ENCODE measurements at regions not wholly inside any gene's neighbourhood (a gene's known extent, or its start where the extent isn't known, plus 50 kb on each side); places are given as distances from the start of the nearest gene placed in this dataset.
"Not testable (repeated sequence)": the region's sequence is repeated elsewhere in the genome, so short reads cannot be mapped to it uniquely, and the experiment has no call there.

GRCh38 chr14:71246539-71246938, 339.3 kb downstream of the PCNX1 start:
- no peaks in the 10 kb centered on the region for H3K4me1 ChIP-seq (ENCODE audit: control insufficient read depth in 1 of 2, insufficient read depth in 1 of 2, low read depth in 1 of 2, low read length in 1 of 2)
- H3K4me3 ChIP-seq (ENCODE audit: low read depth in 1 of 2, low read length in 1 of 2), result no peak overlapping the region
- H3K9me3 ChIP-seq, result no peaks in the 10 kb centered on the region
- H3K27ac ChIP-seq, result no peak overlapping the region
- TF ChIP-seq, protein P1, sequence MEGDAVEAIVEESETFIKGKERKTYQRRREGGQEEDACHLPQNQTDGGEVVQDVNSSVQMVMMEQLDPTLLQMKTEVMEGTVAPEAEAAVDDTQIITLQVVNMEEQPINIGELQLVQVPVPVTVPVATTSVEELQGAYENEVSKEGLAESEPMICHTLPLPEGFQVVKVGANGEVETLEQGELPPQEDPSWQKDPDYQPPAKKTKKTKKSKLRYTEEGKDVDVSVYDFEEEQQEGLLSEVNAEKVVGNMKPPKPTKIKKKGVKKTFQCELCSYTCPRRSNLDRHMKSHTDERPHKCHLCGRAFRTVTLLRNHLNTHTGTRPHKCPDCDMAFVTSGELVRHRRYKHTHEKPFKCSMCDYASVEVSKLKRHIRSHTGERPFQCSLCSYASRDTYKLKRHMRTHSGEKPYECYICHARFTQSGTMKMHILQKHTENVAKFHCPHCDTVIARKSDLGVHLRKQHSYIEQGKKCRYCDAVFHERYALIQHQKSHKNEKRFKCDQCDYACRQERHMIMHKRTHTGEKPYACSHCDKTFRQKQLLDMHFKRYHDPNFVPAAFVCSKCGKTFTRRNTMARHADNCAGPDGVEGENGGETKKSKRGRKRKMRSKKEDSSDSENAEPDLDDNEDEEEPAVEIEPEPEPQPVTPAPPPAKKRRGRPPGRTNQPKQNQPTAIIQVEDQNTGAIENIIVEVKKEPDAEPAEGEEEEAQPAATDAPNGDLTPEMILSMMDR (IDR thresholded peaks at IDR 0.05), result no peak
- H3K27me3 ChIP-seq, result no peaks in the 10 kb centered on the region
- H3K36me3 ChIP-seq, result no peaks in the 10 kb centered on the region

DNA sequence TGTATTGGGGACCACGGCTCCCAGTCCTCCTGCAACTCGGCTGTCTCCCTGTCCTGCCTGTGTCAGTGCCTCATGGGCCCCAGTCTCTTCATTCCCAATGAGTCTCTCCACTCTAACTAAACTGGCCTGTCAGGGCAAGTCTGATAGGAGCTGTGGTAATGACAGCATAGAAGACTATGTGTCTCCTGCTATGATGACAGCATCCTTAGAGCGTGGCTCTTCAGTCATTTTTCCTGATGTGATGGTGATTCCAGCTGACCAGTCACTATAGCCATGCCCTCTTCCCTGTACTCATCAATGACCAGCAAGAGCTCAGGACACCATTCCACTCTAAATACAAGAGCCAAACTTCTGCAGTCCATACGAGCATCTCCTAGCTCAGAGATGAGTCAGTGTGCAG, 339.8 kb downstream of the PCNX1 start:
- no peaks in the 10 kb centered on the region for H3K4me1 ChIP-seq (ENCODE audit: control insufficient read depth in 1 of 2, insufficient read depth in 1 of 2, low read depth in 1 of 2, low read length in 1 of 2)
- no peak overlapping the region for H3K27ac ChIP-seq
- TF ChIP-seq, protein P1 (IDR thresholded peaks at IDR 0.05), result no peak
- H3K4me3 ChIP-seq (ENCODE audit: low read depth in 1 of 2, low read length in 1 of 2), result no peak overlapping the region
- no peaks in the 10 kb centered on the region for H3K36me3 ChIP-seq
- H3K9me3 ChIP-seq, result no peaks in the 10 kb centered on the region
- H3K27me3 ChIP-seq, result no peaks in the 10 kb centered on the region

DNA sequence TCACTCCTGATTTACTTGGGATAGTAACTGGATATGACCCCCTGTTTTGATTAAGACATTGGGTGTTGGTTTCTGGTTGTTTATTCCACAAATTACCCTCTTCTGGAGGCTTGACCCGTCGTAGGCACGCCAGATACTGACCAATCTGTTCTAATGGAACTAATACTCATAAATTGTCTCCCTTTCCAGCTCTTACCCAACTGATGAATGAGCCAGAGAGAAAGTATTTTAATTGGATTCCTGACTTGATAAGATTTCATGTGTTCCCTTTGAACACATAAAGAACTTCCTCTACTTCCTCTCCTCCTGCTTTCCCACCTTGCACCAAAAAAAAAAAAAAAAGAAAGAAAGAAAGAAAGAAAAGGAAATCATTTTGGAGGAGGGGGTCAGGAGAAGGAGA, 340.9 kb downstream of the PCNX1 start:
- Histone ChIP-seq H3K4me3 (ENCODE audit: low read depth in 1 of 2, low read length in 1 of 2) (no peak overlapping the region), H3K9me3 (no peaks in the 10 kb centered on the region), H3K27ac (no peak overlapping the region)

DNA sequence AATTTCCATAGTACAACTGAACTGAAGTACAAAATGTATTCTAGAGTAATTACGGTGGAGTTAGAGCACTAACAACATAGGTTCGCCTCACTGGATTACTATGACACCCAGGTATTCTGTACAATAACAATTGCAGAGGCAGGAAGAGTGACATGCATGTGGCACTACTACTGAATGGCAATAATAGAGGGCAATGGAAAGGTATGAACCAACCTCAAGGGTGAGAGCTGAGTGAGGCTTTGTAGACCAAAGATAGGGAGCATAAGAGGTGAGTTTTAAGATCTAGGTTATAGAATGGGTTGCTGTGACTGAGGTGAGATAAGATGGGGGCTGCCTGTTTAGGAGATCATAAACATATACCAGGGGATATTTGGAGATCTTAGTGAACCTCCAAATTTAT, 343.1 kb downstream of the PCNX1 start:
- Histone ChIP-seq H3K27ac (no peak overlapping the region), H3K36me3 (no peaks in the 10 kb centered on the region), H3K27me3 (no peaks in the 10 kb centered on the region), H3K4me1 (ENCODE audit: control insufficient read depth in 1 of 2, insufficient read depth in 1 of 2, low read depth in 1 of 2, low read length in 1 of 2) (no peaks in the 10 kb centered on the region), H3K9me3 (no peaks in the 10 kb centered on the region), H3K4me3 (ENCODE audit: low read depth in 1 of 2, low read length in 1 of 2) (no peak overlapping the region)
- TF ChIP-seq, protein P1 (IDR thresholded peaks at IDR 0.05), result no peak

More for the DNA sequence above, 340.9 kb downstream of the PCNX1 start:
- TF ChIP-seq, protein P1 (IDR thresholded peaks at IDR 0.05), result no peak
- H3K36me3 ChIP-seq, result no peaks in the 10 kb centered on the region
- H3K4me1 ChIP-seq (ENCODE audit: control insufficient read depth in 1 of 2, insufficient read depth in 1 of 2, low read depth in 1 of 2, low read length in 1 of 2), result no peaks in the 10 kb centered on the region
- H3K27me3 ChIP-seq, result no peaks in the 10 kb centered on the region

GRCh38 chr14:71250791-71251190, 343.5 kb downstream of the PCNX1 start:
- TF ChIP-seq, protein P1 (IDR thresholded peaks at IDR 0.05), result no peak
- no peaks in the 10 kb centered on the region for H3K9me3 ChIP-seq

DNA sequence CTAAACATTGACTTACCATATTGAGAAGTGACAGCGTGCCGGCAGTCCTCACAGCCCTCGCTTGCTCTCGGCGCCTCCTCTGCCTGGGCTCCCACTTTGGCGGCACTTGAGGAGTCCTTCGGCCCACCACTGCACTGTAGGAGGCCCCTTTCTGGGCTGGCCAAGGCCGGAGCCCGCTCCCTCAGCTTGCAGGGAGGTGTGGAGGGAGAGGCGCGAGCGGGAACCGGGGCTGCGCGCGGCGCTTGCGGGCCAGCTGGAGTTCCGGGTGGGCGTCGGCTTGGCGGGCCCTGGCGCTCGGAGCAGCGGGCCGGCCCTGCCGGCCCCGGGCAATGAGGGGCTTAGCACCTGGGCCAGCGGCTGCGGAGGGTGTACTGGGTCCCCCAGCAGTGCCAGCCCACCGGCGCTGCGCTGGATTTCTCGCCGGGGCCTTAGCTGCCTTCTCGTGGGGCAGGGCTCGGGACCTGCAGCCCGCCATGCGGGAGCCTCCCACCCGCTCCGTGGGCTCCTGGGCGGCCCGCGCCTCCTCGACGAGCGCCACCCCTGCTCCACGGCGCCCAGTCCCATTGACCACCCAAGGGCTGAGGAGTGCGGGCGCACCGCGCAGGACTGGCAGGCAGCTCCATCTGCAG, 346.9 kb downstream of the PCNX1 start:
- H3K27me3 ChIP-seq; H3K9me3 ChIP-seq; H3K27ac ChIP-seq; H3K36me3 ChIP-seq; H3K4me1 ChIP-seq (ENCODE audit: control insufficient read depth in 1 of 2, insufficient read depth in 1 of 2, low read depth in 1 of 2, low read length in 1 of 2); H3K4me3 ChIP-seq (ENCODE audit: low read depth in 1 of 2, low read length in 1 of 2): not testable (repeated sequence)

More at GRCh38 chr14:71250791-71251190, 343.5 kb downstream of the PCNX1 start:
- Histone ChIP-seq H3K4me1 (ENCODE audit: control insufficient read depth in 1 of 2, insufficient read depth in 1 of 2, low read depth in 1 of 2, low read length in 1 of 2) (no peaks in the 10 kb centered on the region), H3K27me3 (no peaks in the 10 kb centered on the region), H3K4me3 (ENCODE audit: low read depth in 1 of 2, low read length in 1 of 2) (no peak overlapping the region), H3K27ac (no peak overlapping the region), H3K36me3 (no peaks in the 10 kb centered on the region)
